ENCODE measurements at regions not wholly inside any gene's neighbourhood (a gene's known extent, or its start where the extent isn't known, plus 50 kb on each side); places are given as distances from the start of the nearest gene placed in this dataset.

DNA sequence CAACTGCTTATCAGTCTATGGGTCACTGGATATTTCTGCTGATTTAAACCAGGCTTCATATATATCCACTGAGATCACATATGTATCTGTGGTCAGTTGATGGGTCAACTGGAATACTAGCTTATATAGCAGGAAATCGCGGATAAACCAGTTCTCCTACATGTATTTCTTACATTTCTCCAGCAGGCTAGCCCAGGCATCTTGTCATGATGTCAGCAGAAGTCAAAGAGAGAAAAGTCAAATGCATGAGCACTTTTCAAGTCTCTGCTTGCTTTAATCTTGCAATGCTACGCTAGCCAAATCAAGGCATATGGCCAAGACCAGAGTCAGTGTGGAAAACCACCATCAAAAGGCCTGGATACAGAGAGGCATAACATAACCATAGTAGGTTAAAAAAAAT, 1008.8 kb upstream of the DIAPH2 start:
- TF ChIP-seq YY1 (IDR thresholded peaks at IDR 0.05), result no peak
- no peak for TF ChIP-seq HNF4A (conservative IDR thresholded peaks at IDR 0.05)
- TF ChIP-seq EGR1 (IDR thresholded peaks at IDR 0.05; ENCODE audit: low read depth in 2 of 2), result no peak
- TF ChIP-seq RAD21 (IDR thresholded peaks at IDR 0.05), result no peak
- TF ChIP-seq NR2F2 (IDR thresholded peaks at IDR 0.05), result no peak
- TF ChIP-seq, protein P1, sequence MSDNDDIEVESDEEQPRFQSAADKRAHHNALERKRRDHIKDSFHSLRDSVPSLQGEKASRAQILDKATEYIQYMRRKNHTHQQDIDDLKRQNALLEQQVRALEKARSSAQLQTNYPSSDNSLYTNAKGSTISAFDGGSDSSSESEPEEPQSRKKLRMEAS (IDR thresholded peaks at IDR 0.05), result no peak
- TF ChIP-seq, protein P2, sequence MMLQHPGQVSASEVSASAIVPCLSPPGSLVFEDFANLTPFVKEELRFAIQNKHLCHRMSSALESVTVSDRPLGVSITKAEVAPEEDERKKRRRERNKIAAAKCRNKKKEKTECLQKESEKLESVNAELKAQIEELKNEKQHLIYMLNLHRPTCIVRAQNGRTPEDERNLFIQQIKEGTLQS (IDR thresholded peaks at IDR 0.05), result no peak
- no peak for TF ChIP-seq FOXA1 (IDR thresholded peaks at IDR 0.05)
- TF ChIP-seq JUND (IDR thresholded peaks at IDR 0.05), result no peak
- TF ChIP-seq TAF1 (conservative IDR thresholded peaks at IDR 0.05), result no peak
- TF ChIP-seq, protein P3, sequence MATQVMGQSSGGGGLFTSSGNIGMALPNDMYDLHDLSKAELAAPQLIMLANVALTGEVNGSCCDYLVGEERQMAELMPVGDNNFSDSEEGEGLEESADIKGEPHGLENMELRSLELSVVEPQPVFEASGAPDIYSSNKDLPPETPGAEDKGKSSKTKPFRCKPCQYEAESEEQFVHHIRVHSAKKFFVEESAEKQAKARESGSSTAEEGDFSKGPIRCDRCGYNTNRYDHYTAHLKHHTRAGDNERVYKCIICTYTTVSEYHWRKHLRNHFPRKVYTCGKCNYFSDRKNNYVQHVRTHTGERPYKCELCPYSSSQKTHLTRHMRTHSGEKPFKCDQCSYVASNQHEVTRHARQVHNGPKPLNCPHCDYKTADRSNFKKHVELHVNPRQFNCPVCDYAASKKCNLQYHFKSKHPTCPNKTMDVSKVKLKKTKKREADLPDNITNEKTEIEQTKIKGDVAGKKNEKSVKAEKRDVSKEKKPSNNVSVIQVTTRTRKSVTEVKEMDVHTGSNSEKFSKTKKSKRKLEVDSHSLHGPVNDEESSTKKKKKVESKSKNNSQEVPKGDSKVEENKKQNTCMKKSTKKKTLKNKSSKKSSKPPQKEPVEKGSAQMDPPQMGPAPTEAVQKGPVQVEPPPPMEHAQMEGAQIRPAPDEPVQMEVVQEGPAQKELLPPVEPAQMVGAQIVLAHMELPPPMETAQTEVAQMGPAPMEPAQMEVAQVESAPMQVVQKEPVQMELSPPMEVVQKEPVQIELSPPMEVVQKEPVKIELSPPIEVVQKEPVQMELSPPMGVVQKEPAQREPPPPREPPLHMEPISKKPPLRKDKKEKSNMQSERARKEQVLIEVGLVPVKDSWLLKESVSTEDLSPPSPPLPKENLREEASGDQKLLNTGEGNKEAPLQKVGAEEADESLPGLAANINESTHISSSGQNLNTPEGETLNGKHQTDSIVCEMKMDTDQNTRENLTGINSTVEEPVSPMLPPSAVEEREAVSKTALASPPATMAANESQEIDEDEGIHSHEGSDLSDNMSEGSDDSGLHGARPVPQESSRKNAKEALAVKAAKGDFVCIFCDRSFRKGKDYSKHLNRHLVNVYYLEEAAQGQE (IDR thresholded peaks at IDR 0.05), result no peak
- TF ChIP-seq, protein P4, sequence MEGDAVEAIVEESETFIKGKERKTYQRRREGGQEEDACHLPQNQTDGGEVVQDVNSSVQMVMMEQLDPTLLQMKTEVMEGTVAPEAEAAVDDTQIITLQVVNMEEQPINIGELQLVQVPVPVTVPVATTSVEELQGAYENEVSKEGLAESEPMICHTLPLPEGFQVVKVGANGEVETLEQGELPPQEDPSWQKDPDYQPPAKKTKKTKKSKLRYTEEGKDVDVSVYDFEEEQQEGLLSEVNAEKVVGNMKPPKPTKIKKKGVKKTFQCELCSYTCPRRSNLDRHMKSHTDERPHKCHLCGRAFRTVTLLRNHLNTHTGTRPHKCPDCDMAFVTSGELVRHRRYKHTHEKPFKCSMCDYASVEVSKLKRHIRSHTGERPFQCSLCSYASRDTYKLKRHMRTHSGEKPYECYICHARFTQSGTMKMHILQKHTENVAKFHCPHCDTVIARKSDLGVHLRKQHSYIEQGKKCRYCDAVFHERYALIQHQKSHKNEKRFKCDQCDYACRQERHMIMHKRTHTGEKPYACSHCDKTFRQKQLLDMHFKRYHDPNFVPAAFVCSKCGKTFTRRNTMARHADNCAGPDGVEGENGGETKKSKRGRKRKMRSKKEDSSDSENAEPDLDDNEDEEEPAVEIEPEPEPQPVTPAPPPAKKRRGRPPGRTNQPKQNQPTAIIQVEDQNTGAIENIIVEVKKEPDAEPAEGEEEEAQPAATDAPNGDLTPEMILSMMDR (IDR thresholded peaks at IDR 0.05; ENCODE audit: low read depth, low read length, missing input control), result no peak
- TF ChIP-seq SP1 (IDR thresholded peaks at IDR 0.05), result no peak
- TF ChIP-seq, protein P5, sequence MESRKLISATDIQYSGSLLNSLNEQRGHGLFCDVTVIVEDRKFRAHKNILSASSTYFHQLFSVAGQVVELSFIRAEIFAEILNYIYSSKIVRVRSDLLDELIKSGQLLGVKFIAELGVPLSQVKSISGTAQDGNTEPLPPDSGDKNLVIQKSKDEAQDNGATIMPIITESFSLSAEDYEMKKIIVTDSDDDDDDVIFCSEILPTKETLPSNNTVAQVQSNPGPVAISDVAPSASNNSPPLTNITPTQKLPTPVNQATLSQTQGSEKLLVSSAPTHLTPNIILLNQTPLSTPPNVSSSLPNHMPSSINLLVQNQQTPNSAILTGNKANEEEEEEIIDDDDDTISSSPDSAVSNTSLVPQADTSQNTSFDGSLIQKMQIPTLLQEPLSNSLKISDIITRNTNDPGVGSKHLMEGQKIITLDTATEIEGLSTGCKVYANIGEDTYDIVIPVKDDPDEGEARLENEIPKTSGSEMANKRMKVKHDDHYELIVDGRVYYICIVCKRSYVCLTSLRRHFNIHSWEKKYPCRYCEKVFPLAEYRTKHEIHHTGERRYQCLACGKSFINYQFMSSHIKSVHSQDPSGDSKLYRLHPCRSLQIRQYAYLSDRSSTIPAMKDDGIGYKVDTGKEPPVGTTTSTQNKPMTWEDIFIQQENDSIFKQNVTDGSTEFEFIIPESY (IDR thresholded peaks at IDR 0.05), result no peak
- TF ChIP-seq FOXA2 (IDR thresholded peaks at IDR 0.05), result no peak
- TF ChIP-seq HNF4G (IDR thresholded peaks at IDR 0.05), result no peak
- Histone ChIP-seq H3K36me3 (ENCODE audit: control insufficient read depth in 4 of 4, insufficient read depth in 3 of 4, low read depth in 1 of 4, low read length in 3 of 4) (no peaks in the 10 kb centered on the region), H3K9ac (ENCODE audit: low read depth in 1 of 2, low read length in 2 of 2) (no peak overlapping the region), H3K9me3 (ENCODE audit: control insufficient read depth in 4 of 4, low read length in 3 of 4) (no peaks in the 10 kb centered on the region), H3K27me3 (ENCODE audit: control insufficient read depth in 4 of 4, insufficient read depth in 4 of 4, low read length in 3 of 4) (peaks cover 0 to 2% (median 0%) of the 10 kb centered on the region in 4 donors), H3K4me3 (ENCODE audit: low read depth in 1 of 3, low read length in 3 of 3) (no peak overlapping the region), H3K4me1 (ENCODE audit: control insufficient read depth in 4 of 4, insufficient read depth in 4 of 4, low read length in 3 of 4) (no peaks in the 10 kb centered on the region), H3K27ac (ENCODE audit: low read depth in 1 of 2, low read length in 2 of 2) (no peak overlapping the region)
- DNase-seq (ENCODE audit: low spot score), result no peak
- WGBS, result 75% methylated on average over 3 of the region's 3 CpGs

DNA sequence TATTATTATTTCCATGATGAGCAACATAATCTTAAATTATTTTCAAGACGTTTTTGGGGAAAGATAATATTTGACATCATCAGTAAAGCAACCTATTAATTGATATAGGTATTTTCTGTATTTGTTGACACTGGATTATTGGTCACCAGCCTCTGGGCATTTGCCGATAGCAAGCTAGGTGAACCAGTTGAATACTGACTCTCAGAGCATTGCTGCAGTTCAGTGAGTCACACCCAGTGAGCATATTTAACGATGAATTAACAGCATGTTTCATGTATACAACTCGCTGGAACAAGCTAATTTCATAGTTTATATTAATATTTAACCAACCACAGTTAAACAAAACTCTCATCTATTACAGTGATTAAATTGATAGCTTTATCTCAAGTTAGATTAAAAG, 1006.0 kb upstream of the DIAPH2 start:
- no peak overlapping the region for H3K27ac ChIP-seq (ENCODE audit: low read depth in 1 of 2, low read length in 2 of 2)
- no peaks in the 10 kb centered on the region for H3K9me3 ChIP-seq (ENCODE audit: control insufficient read depth in 4 of 4, low read length in 3 of 4)
- H3K4me1 ChIP-seq (ENCODE audit: control insufficient read depth in 4 of 4, insufficient read depth in 4 of 4, low read length in 3 of 4), result no peaks in the 10 kb centered on the region
- 69% methylated on average over 4 of the region's 4 CpGs for WGBS
- DNase-seq (ENCODE audit: low spot score), result no peak
- no peak for TF ChIP-seq NR2F2 (IDR thresholded peaks at IDR 0.05)
- TF ChIP-seq, protein P1 (IDR thresholded peaks at IDR 0.05), result no peak
- no peak for TF ChIP-seq EGR1 (IDR thresholded peaks at IDR 0.05; ENCODE audit: low read depth in 2 of 2)
- no peak for TF ChIP-seq FOXA1 (IDR thresholded peaks at IDR 0.05)
- TF ChIP-seq, protein P2 (IDR thresholded peaks at IDR 0.05), result no peak
- no peak for TF ChIP-seq RAD21 (IDR thresholded peaks at IDR 0.05)
- H3K27me3 ChIP-seq (ENCODE audit: control insufficient read depth in 4 of 4, insufficient read depth in 4 of 4, low read length in 3 of 4), result peaks cover 0 to 2% (median 0%) of the 10 kb centered on the region in 4 donors
- H3K4me3 ChIP-seq (ENCODE audit: low read depth in 1 of 3, low read length in 3 of 3), result no peak overlapping the region
- no peaks in the 10 kb centered on the region for H3K36me3 ChIP-seq (ENCODE audit: control insufficient read depth in 4 of 4, insufficient read depth in 3 of 4, low read depth in 1 of 4, low read length in 3 of 4)
- no peak overlapping the region for H3K9ac ChIP-seq (ENCODE audit: low read depth in 1 of 2, low read length in 2 of 2)
